GM04504 (cell line): ENCODE measurements at regions not wholly inside any gene's neighbourhood (a gene's known extent, or its start where the extent isn't known, plus 50 kb on each side); places are given as distances from the start of the nearest gene placed in this dataset.
A peak's percentile ranks its signal among the peaks of the same experiment; 100 is the strongest.
"Not testable (repeated sequence)": the region's sequence is repeated elsewhere in the genome, so short reads cannot be mapped to it uniquely, and the experiment has no call there.

Experiments
- DNase-seq: peaks from one replicate; pipeline ENCODE4 v3.0.0-alpha.2; 2012; ENCODE audit warnings: low read depth

DNA sequence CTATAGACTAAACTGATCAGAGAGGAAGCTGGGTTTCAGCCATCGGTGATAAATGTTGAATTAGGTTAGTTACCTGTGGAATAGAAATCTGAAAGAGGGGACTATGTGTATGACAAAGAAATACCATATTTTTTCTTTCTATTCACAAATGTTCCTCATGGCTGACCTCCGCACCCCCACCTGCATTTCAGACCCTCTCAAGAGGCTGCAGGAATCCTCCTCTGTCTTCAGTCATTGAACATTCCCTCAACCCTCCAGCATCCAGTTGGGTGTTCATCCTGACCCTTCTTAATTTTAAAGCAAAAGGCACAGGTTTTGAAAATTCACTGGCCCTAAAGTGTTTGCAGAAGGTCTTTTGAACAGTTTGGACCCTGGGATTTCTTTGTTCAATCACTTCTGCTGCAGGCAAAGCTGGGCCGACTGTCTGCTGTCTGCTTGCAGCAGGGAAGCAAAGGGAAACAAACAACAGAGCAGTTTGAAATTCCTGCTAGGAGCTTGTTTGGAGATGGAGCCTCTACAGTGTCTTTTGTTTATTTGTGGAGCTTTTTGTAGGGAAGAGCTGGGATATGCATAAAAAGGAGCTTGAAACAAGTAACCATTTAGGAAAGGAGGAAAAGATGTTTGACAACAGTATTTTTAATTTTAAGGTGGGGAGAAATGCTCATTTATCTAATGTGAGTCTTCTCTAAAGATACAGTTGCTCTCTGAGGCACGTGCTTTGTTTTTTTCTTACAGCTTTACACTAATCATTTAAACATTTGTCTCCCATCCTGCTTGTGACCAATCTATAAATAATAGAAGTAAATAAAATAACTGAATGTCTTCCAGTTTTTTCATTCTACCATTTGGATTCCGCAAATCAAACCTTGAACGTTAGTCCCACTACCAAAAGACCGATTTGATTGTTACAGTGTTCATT lies 213.3 kb upstream of the MMADHC start:
- DNase-seq = no peak

GRCh38 chr2:149799013-149799705 lies 211.6 kb upstream of the MMADHC start:
- peak; percentile 31 for DNase-seq

GRCh38 chr2:149797030-149797429 lies 209.5 kb upstream of the MMADHC start:
- no peak for DNase-seq

- no peak for DNase-seq
These were observed 202.0 kb upstream of the MMADHC start for GRCh38 chr2:149789549-149789948.

DNA sequence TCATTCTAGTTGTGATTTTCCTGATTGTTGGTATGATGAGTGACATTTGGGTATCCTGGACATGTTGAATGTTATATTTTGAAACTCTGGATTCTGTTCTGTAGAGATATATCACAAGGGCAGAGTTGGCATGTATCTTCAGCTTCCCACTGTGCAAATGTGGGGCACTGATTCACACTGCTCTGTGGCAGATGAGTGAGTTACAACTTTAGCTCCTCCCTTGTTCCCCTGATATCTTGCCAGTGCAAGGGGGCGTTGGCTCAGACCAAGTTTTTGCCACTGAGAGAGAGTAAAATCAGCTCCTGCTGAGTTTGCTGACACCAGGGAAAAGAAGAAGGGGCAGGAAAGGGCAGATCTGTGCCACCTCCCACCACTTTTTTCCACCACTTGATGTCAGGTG lies 199.6 kb upstream of the MMADHC start:
- DNase-seq = no peak

DNA sequence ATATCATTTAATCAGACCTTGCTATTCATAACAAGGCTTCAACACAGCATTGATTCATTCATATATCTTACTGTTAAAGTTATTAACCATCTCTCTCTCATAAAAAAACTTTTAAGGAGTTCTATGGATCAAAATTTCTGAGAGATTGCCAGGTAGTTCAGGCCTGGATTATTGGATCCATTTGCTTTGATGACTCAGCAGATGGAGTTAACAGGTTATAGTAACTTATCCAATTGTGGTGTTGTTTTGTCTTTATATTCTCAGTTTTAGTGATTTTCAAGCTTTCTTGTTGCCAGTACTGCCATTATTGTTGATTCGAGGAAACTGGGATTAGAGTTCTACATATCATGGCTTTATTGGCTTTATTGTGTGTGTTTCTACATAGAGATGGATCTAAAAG lies 195.7 kb upstream of the MMADHC start:
- no peak for DNase-seq

DNA sequence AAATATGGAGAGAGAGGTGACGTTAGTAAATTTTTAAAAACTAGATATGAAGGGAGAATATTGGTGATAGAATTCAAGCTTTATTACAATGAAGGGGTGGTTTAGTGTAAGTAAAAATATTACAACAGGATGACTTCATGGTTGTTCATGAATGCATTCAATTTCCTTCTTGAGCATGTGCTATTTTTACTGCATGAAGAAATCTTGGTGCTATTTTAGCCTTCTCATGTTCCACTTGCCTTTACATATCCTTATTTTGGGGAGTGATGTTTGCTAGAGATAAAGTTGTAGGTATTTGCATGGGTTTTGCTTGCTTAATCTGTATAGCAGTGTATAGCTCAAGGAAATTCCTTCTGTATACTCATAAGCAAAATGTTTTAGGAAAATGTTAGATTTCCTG lies 195.0 kb upstream of the MMADHC start:
- DNase-seq = no peak

GRCh38 chr2:149781263-149781808 lies 193.8 kb upstream of the MMADHC start:
- no peak for DNase-seq

GRCh38 chr2:149773006-149773405 lies 185.4 kb upstream of the MMADHC start:
- no peak for DNase-seq

DNA sequence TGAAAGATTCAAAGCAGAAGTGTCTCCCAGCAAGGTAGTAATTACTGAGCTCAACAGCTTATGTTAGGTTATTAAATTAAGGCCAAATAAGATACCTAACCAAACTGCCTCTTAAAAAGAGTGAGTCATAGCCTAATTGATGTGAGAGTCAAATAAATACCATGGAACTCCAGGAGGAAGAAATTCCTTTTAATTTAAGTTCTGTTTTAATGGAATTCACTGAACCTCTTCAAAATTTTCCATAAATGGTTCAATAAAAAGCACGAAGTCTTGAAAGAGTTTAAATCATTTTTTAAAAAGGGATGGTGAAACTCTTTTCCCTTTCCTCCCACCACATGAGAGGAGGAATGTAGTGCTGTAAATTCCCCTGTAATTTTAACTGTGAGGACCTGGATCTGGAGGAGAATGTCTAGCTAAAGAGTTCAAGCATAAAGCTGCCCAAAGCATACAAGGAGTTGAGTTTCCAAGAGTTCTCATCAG lies 180.8 kb upstream of the MMADHC start:
- DNase-seq = peak; percentile 57

DNA sequence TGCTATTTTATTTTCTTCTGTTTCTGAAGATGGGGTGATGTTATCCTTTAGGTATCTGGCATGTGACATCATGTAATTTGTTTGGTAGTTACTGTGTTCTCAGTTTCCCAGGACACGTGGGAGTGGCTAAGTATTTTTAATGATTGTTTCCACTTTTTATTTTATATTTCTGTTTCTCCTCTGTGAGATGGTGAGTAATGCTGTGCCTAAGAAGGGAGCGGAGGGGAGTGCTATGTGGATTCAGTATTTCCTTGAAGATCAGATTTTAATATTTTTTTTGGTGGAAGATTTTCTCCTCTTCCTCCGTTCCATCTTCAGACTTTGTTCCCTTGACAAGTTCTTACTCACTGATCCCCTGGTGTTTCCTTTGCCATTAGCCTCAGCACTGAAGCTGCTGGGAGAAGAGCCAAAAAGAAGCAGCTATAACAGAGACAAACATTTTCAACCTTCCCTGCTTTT lies 180.0 kb upstream of the MMADHC start:
- DNase-seq = peak; percentile 54

- DNase-seq = no peak
These were observed 178.8 kb upstream of the MMADHC start for GRCh38 chr2:149766339-149766738.

DNA sequence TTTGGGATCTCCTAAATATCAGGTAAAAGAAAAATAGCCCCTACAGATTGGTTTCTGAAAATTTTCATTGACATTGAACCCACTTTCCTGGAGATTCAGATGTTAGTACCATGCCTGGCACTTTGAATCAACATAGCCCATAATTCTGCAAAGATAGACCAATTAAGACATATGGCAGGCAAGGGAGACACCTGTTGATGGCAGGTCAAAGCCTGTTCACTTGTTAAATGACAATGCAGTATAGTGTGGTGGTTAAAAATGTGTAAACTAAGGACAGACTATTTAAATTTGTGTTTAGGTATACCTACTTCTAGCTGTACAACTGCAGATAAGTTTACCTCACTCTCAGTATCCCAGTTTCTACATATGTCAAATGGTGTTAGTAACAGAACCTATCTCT lies 178.1 kb upstream of the MMADHC start:
- no peak for DNase-seq

- no peak for DNase-seq
These were observed 177.4 kb upstream of the MMADHC start for GRCh38 chr2:149765003-149765402.

- no peak for DNase-seq
These were observed 175.8 kb upstream of the MMADHC start for GRCh38 chr2:149763358-149763757.

- DNase-seq = no peak
These were observed 174.0 kb upstream of the MMADHC start for GRCh38 chr2:149761611-149762010.

DNA sequence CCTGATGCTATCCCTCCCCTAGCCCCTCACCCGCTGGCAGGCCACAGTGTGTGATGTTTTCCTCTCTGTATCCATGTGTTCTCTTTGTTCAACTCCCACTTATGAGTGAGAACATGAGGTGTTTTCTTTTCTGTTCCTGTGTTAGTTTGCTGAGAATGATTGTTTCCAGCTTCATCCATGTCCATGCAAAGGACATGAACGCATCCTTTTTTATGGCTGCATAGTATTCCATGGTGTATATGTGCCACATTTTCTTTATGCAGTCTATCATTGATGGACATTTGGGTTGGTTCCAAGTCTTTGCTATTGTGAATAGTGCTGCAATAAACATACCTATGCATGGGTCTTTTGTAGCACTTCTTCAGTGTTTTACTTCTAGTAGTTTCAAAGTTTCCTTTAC lies 171.8 kb upstream of the MMADHC start:
- not testable (repeated sequence) for DNase-seq

- not testable (repeated sequence) for DNase-seq
These were observed 167.1 kb upstream of the MMADHC start for GRCh38 chr2:149754722-149755121.

GRCh38 chr2:149747456-149747855 lies 159.9 kb upstream of the MMADHC start:
- DNase-seq = no peak

DNA sequence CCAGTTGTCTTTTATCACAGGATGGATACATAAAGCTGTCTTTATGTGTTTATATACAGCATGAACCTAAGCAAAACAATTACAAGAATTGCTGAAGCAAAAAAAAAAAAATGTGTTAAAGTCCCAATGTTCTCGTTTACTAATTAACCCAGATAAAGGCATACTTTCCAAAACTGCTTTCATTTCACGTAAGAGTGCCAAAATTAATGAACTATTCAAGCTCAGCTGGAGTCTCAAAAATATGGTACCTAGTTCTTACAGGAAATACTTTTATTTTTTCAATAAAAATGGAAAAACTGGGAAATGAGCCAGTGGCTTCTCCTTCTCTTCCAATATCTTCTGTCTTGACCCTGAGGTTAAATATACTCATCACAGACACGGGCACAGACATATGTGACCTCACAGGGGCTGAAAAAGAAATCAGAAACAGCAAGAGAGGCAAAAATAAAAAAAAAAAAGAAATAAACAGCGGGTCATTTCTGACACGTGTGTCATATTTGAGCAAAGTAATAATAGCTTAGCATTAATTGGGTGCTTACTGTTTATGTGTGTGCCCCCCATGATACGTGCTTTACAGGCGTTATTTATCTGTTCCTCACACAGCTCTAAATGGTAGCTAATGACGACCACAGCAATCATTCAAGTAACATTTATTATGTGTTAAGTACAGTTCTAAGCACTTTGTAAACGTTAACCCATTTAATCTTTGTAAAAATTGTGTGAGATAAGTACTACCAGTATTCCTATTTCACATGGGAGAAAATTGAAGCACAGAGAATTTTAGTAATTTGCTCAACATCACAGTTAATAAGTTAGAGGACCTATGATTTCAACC lies 158.0 kb upstream of the MMADHC start:
- no peak for DNase-seq

GRCh38 chr2:149744865-149745264 lies 157.3 kb upstream of the MMADHC start:
- DNase-seq = no peak
